K562 (cell line): ENCODE measurements at regions not wholly inside any gene's neighbourhood (a gene's known extent, or its start where the extent isn't known, plus 50 kb on each side); places are given as distances from the start of the nearest gene placed in this dataset.

Experiments
- CEBPG ChIP-seq, 3 experiments: fragments of 200-800 bp in 1 of 3; sonication (Bioruptor generic) in 1 of 3; sonication (generic) in 1 of 3; formaldehyde crosslinking in 1 of 3; IDR thresholded peaks in 2 of 3; conservative IDR thresholded peaks in 1 of 3; 2 replicates each; pipeline versions ENCODE4 v1.6.1 to v1.8.0; 2016 to 2022; ENCODE audit warnings: missing compliant biosample characterization in 2 of 3, missing genetic modification characterization in 2 of 3, mild to moderate bottlenecking in 1 of 3, missing genetic modification reagents in 1 of 3
- CXXC5 ChIP-seq: fragments of 250-450 bp; sonication (Bioruptor Pico); IDR thresholded peaks from 2 replicates; pipeline ENCODE4 v1.8.0; 2022; ENCODE audit warnings: inconsistent platforms, mild to moderate bottlenecking, moderate library complexity
- ELF1 ChIP-seq: fragments of 200-800 bp; sonication (Bioruptor generic); IDR thresholded peaks from 2 replicates; pipeline ENCODE4 v1.6.1; 2016; ENCODE audit warnings: missing genetic modification characterization, missing compliant biosample characterization
- FUS ChIP-seq: fragments of 200-400 bp; formaldehyde crosslinking; optimal IDR thresholded peaks from 2 replicates; pipeline ENCODE3; 2017; ENCODE audit warnings: low read depth, low read length
- LARP7 ChIP-seq: fragments of 450-650 bp; IDR thresholded peaks from 2 replicates; pipeline ENCODE4 v1.6.1; 2016
- MIER1 ChIP-seq: fragments of 450-650 bp; IDR thresholded peaks from 2 replicates; pipeline ENCODE4 v1.6.1; 2016; ENCODE audit warnings: antibody characterized with exemption, mild to moderate bottlenecking, low read depth
- NFIX ChIP-seq: fragments of 250-450 bp; sonication (Bioruptor Pico); IDR thresholded peaks from 2 replicates; pipeline ENCODE4 v1.4.0; 2020; ENCODE audit warnings: low read depth, mild to moderate bottlenecking, moderate library complexity
- PCBP2 ChIP-seq: fragments of 200-400 bp; formaldehyde crosslinking; IDR thresholded peaks from 2 replicates; pipeline ENCODE4 v1.6.1; 2018; ENCODE audit warnings: low read length, low read depth, mild to moderate bottlenecking, moderate library complexity; ENCODE audit not compliant: poor library complexity, severe bottlenecking
- PTRF ChIP-seq: fragments of 450-650 bp; IDR thresholded peaks from 2 replicates; pipeline ENCODE4 v1.6.1; 2016; ENCODE audit warnings: mild to moderate bottlenecking, missing genetic modification characterization, missing compliant biosample characterization
- RBM39 ChIP-seq: fragments of 200-400 bp; formaldehyde crosslinking; optimal IDR thresholded peaks from 2 replicates; pipeline ENCODE3; 2018; ENCODE audit warnings: low read depth, low read length
- THRB ChIP-seq: fragments of 450-650 bp; formaldehyde crosslinking; conservative IDR thresholded peaks from 2 replicates; pipeline ENCODE4 v1.4.0; 2022; ENCODE audit warnings: mild to moderate bottlenecking, missing genetic modification characterization
- U2AF2 ChIP-seq: fragments of 200-400 bp; formaldehyde crosslinking; optimal IDR thresholded peaks from 2 replicates; pipeline ENCODE3; 2017; ENCODE audit warnings: low read depth, mild to moderate bottlenecking, low read length
- ZKSCAN8 ChIP-seq: fragments of 200-800 bp; sonication (Bioruptor generic); IDR thresholded peaks from 2 replicates; pipeline ENCODE4 v1.6.1; 2016; ENCODE audit warnings: missing genetic modification characterization, missing compliant biosample characterization
- ZNF121 ChIP-seq: sonication (generic); formaldehyde crosslinking; conservative IDR thresholded peaks from 2 replicates; pipeline ENCODE4 v1.8.0; 2022; ENCODE audit warnings: missing genetic modification reagents
- ZNF140 ChIP-seq: fragments of 250-450 bp; sonication (Bioruptor Pico); IDR thresholded peaks from 2 replicates; pipeline ENCODE4 v1.8.0; 2021; ENCODE audit warnings: moderate library complexity, mild to moderate bottlenecking, inconsistent platforms
- ZNF408 ChIP-seq: fragments of 250-450 bp; sonication (Bioruptor Pico); IDR thresholded peaks from 2 replicates; pipeline ENCODE4 v1.4.0; 2020; ENCODE audit warnings: low read depth, mild to moderate bottlenecking, moderate library complexity

- TF ChIP-seq NFIX (CRISPR knock-in tag) (no peak), LARP7 (no peak), THRB (CRISPR knock-in tag) (no peak), PTRF (tag) (no peak), CEBPG (CRISPR knock-in tag; IDR thresholded peaks at IDR 0.05) (no peak), CEBPG (tag; conservative IDR thresholded peaks at IDR 0.05 in 1 of 2, IDR thresholded peaks at IDR 0.05 in 1 of 2) (no peak), U2AF2 (no peak), FUS (no peak), ZNF140 (CRISPR knock-in tag) (no peak), ZKSCAN8 (CRISPR knock-in tag) (no peak), ELF1 (tag) (no peak), CXXC5 (CRISPR knock-in tag) (no peak), ZNF408 (no peak), MIER1 (no peak), PCBP2 (no peak), ZNF121 (no peak), RBM39 (no peak)
- TF ChIP-seq, all 486 proteins: peak for 17
Observed at GRCh38 chr7:17044396-17044795, 162.6 kb upstream of the AGR3 start (continued).
